Colonic mucosa (tissue), 4 donors: ENCODE measurements at regions not wholly inside any gene's neighbourhood (a gene's known extent, or its start where the extent isn't known, plus 50 kb on each side); places are given as distances from the start of the nearest gene placed in this dataset.
A peak's percentile ranks its signal among the peaks of the same experiment; 100 is the strongest.

Experiments used
- DNase-seq: peaks from one replicate; pipeline ENCODE4 v3.0.0-alpha.2; 2020
- H3K27ac ChIP-seq: fragments of 200-600 bp; one replicate; pipeline ENCODE4 v1.8.0; 2021
- H3K27me3 ChIP-seq: fragments of 200-600 bp; one replicate; pipeline ENCODE4 v1.8.0; 2021
- H3K36me3 ChIP-seq: fragments of 200-600 bp; one replicate; pipeline ENCODE4 v1.8.0; 2021
- H3K4me1 ChIP-seq: fragments of 200-600 bp; one replicate; pipeline ENCODE4 v1.8.0; 2021; ENCODE audit warnings: mild to moderate bottlenecking
- H3K4me3 ChIP-seq: fragments of 200-600 bp; one replicate; pipeline ENCODE4 v1.8.0; 2021
- H3K9ac ChIP-seq, 2 donors: one replicate each; pipeline ENCODE4 v1.7.0; 2013; ENCODE audit warnings: control low read depth in 2 of 2, low read depth in 2 of 2, low read length in 2 of 2
- H3K9me3 ChIP-seq: fragments of 200-600 bp; one replicate; pipeline ENCODE4 v1.8.0; 2021
- intact Hi-C: fragments of 100-400 bp; cut with DNase I; formaldehyde crosslinking; loops from one replicate; pipeline ENCODE4 v1.14.1; 2022
- TF ChIP-seq, protein P1 (sequence below): fragments of 200-600 bp; IDR thresholded peaks from one replicate; pipeline ENCODE4 v1.8.0; 2022; ENCODE audit warnings: antibody characterized with exemption, mild to moderate bottlenecking
- donor health status: healthy.
- donor health status: DM: no; HTN: no; CAD: no.
- donor health status: DM: no; HTN: no; CAD: no.

DNA sequence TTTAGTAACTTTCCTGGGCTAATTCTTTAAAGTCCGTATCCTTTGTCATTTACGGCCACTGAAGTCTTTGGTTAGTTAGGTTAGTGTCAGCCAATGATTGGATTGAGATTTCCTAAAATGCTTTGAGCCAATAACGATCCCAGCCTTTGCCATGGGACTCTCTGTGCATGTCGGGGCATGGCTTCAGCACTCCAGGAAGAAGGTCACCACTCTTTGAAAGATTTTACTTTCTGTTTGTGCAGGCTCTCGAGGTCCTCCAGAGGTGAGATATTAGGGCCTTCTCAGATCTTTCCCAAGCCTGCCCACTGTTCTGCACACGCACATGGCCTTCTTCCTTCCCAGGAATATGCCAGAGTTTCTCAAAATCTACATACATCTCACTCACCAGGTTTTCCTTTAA, 153.7 kb upstream of the ARGLU1 start:
- H3K4me3 ChIP-seq = no peak overlapping the region
- no peak for DNase-seq
- no peaks in the 10 kb centered on the region for H3K4me1 ChIP-seq
- no peaks in the 10 kb centered on the region for H3K9me3 ChIP-seq
- no peak overlapping the region for H3K27ac ChIP-seq
- TF ChIP-seq, protein P1, sequence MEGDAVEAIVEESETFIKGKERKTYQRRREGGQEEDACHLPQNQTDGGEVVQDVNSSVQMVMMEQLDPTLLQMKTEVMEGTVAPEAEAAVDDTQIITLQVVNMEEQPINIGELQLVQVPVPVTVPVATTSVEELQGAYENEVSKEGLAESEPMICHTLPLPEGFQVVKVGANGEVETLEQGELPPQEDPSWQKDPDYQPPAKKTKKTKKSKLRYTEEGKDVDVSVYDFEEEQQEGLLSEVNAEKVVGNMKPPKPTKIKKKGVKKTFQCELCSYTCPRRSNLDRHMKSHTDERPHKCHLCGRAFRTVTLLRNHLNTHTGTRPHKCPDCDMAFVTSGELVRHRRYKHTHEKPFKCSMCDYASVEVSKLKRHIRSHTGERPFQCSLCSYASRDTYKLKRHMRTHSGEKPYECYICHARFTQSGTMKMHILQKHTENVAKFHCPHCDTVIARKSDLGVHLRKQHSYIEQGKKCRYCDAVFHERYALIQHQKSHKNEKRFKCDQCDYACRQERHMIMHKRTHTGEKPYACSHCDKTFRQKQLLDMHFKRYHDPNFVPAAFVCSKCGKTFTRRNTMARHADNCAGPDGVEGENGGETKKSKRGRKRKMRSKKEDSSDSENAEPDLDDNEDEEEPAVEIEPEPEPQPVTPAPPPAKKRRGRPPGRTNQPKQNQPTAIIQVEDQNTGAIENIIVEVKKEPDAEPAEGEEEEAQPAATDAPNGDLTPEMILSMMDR = no peak
- intact Hi-C loops = no loop called here
- no peak overlapping the region for H3K9ac ChIP-seq
- H3K36me3 ChIP-seq = no peaks in the 10 kb centered on the region
- H3K27me3 ChIP-seq = no peaks in the 10 kb centered on the region

DNA sequence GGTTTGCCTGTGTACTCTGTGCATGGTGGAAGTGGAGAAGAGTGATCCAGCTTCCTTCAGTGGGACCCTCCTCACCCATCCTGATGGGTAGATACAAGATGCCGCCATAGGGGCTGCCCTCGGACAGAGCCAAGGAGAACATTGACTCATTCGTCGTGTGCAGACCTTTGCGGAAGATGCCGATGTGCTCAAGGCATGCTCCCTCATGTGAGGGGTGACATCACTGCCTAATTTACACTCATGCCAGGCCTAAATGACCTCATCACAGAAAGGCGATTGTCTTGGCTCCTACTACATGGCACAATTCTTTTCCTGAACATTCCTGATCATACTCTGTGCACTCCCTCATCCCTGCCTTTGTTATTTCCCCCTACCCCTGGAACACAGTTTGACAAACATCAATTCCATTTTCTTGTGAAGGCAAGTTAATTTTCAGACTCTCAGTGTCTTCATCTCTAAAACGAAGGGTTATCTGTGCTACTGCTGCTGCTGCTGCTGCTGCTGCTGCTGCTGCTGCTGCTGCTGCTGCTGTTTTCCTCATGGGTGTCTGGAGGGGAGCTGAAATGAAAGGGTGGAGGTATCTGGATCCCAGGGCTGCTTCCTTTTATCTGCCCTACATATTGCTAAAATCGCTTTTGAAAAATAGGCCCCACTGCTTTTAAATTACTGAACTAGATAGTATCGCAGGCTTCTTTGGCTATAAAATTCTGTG, 146.5 kb upstream of the ARGLU1 start:
- TF ChIP-seq, protein P1 = no peak
- no peaks in the 10 kb centered on the region for H3K36me3 ChIP-seq
- no peak overlapping the region for H3K9ac ChIP-seq
- H3K4me1 ChIP-seq = no peaks in the 10 kb centered on the region
- H3K27me3 ChIP-seq = no peaks in the 10 kb centered on the region
- DNase-seq = no peak
- H3K9me3 ChIP-seq = no peaks in the 10 kb centered on the region
- H3K27ac ChIP-seq = no peak overlapping the region
- H3K4me3 ChIP-seq = no peak overlapping the region
- intact Hi-C loops = no loop called here

DNA sequence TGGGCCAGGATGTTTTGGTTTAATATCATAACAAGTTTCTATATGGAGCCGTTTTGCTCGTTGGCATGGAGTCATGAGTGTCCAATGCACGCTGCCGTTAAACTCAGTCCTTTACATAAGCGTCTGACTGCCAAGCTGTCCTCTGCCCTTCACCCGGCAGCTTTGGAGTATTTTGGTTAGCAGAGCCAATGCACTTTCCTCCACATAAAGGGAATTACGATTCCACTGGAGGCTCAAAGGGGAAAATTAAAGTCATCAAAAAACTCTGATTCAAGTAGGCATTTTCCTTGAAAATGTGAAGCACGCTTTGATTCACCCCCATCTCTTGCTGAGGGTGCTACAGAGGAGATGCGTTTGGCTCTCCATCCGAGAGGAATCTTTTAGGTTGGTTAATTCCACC, 144.4 kb upstream of the ARGLU1 start:
- intact Hi-C loops = no loop called here
- TF ChIP-seq, protein P1 = no peak
- Histone ChIP-seq H3K27ac (no peak overlapping the region), H3K4me3 (no peak overlapping the region), H3K4me1 (no peaks in the 10 kb centered on the region), H3K36me3 (no peaks in the 10 kb centered on the region), H3K27me3 (no peaks in the 10 kb centered on the region), H3K9ac (no peak overlapping the region), H3K9me3 (no peaks in the 10 kb centered on the region)
- no peak for DNase-seq

DNA sequence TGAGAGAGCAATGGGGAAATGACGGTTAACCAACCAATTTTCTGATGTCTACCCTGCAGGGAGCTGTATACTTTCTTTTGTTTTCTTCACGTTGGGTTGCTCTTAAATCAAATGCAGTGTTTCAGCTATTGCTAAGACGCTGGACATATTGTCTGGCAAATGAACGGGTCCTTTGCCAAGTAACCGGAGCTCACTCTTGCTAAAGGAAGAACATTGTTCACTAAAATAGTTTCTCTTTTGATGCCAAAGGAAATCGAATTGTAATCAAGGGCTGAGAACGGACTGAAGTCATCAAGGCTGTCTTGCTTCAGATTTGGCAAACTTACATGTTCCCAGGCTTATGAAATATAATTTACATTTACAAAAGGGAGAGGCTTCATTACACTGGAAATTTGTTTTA, 142.3 kb upstream of the ARGLU1 start:
- H3K4me3 ChIP-seq = no peak overlapping the region
- H3K27ac ChIP-seq = peak overlapping the region; percentile 29
- no peak overlapping the region for H3K9ac ChIP-seq
- intact Hi-C loops = no loop called here
- no peak for DNase-seq
- no peaks in the 10 kb centered on the region for H3K36me3 ChIP-seq
- TF ChIP-seq, protein P1 = no peak
- no peaks in the 10 kb centered on the region for H3K9me3 ChIP-seq
- no peaks in the 10 kb centered on the region for H3K27me3 ChIP-seq
- no peaks in the 10 kb centered on the region for H3K4me1 ChIP-seq

DNA sequence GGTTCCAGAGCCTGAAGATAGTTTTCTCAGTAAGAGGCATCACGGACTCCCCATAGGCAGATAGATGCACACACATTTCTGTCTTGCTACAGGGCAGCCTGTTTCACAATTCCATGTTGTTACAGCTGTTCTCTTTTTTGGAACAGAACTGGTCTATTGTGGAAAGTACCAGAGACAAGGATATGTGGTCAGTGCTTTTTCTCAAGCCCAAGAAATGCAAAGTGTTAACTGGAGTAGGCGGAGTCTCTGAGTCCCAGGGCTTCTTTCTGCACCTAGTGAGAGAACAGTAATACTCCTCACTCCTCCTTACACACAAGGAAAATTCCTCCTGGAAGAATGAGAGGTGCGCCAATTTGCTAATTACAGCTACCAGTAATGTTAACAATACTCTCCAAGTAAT, 141.6 kb upstream of the ARGLU1 start:
- TF ChIP-seq, protein P1 = no peak
- Histone ChIP-seq H3K36me3 (no peaks in the 10 kb centered on the region), H3K9me3 (no peaks in the 10 kb centered on the region), H3K27me3 (no peaks in the 10 kb centered on the region), H3K9ac (no peak overlapping the region), H3K27ac (peak overlapping the region; percentile 29), H3K4me3 (no peak overlapping the region), H3K4me1 (no peaks in the 10 kb centered on the region)
- no peak for DNase-seq
- intact Hi-C loops = no loop called here
